H9 (cell line): ENCODE measurements at regions not wholly inside any gene's neighbourhood (a gene's known extent, or its start where the extent isn't known, plus 50 kb on each side); places are given as distances from the start of the nearest gene placed in this dataset.

ENCODE experiments used
- DNase-seq: peaks from one replicate; pipeline ENCODE4 v3.0.0-alpha.2; 2017
- H2AFZ ChIP-seq: one replicate; pipeline ENCODE4 v1.6.1; 2013; ENCODE audit warnings: mild to moderate bottlenecking, low read length, control low read depth, moderate library complexity
- H2AK5ac ChIP-seq: 2 replicates; pipeline ENCODE4 v1.6.1; 2013; ENCODE audit warnings: low read length, control low read depth, mixed read lengths; ENCODE audit not compliant: insufficient read length
- H2BK120ac ChIP-seq: one replicate; pipeline ENCODE4 v1.6.1; 2013; ENCODE audit warnings: low read depth, mild to moderate bottlenecking, low read length, control low read depth, inconsistent platforms; ENCODE audit not compliant: poor library complexity, severe bottlenecking
- H2BK12ac ChIP-seq: 2 replicates; pipeline ENCODE4 v1.6.1; 2013; ENCODE audit warnings: low read length, control low read depth, mixed read lengths, low read depth; ENCODE audit not compliant: insufficient read length
- H2BK15ac ChIP-seq: 2 replicates; pipeline ENCODE4 v1.6.1; 2013; ENCODE audit warnings: low read depth, low read length, control low read depth
- H2BK20ac ChIP-seq: one replicate; pipeline ENCODE4 v1.6.1; 2013; ENCODE audit warnings: low read depth, mild to moderate bottlenecking, low read length, control low read depth, inconsistent platforms; ENCODE audit not compliant: poor library complexity, severe bottlenecking
- H2BK5ac ChIP-seq: 2 replicates; pipeline ENCODE4 v1.6.1; 2013; ENCODE audit warnings: low read length, control low read depth, mixed read lengths; ENCODE audit not compliant: insufficient read length
- H3K14ac ChIP-seq: 2 replicates; pipeline ENCODE4 v1.6.1; 2013; ENCODE audit warnings: low read length, control low read depth; ENCODE audit not compliant: insufficient read depth
- H3K18ac ChIP-seq: 2 replicates; pipeline ENCODE4 v1.6.1; 2013; ENCODE audit warnings: low read depth, mild to moderate bottlenecking, mixed read lengths, low read length, control low read depth; ENCODE audit not compliant: insufficient read length
- H3K23ac ChIP-seq: 2 replicates; pipeline ENCODE4 v1.6.1; 2013; ENCODE audit warnings: low read length, control low read depth, mixed read lengths, low read depth; ENCODE audit not compliant: insufficient read length
- H3K23me2 ChIP-seq: 2 replicates; pipeline ENCODE4 v1.6.1; 2013; ENCODE audit warnings: low read depth, mild to moderate bottlenecking, mixed read lengths, low read length, control low read depth; ENCODE audit not compliant: insufficient read length, poor library complexity, severe bottlenecking
- H3K27ac ChIP-seq: 2 replicates; pipeline ENCODE4 v1.5.1; 2013; ENCODE audit warnings: low read length, control low read depth, mixed read lengths, low read depth; ENCODE audit not compliant: insufficient read length
- H3K27me3 ChIP-seq: 2 replicates; pipeline ENCODE4 v1.6.1; 2013; ENCODE audit warnings: low read length, control low read depth, inconsistent platforms; ENCODE audit not compliant: insufficient read depth
- H3K4ac ChIP-seq: 2 replicates; pipeline ENCODE4 v1.6.1; 2013; ENCODE audit warnings: low read depth, mild to moderate bottlenecking, control low read depth, inconsistent platforms, low read length, moderate library complexity
- H3K4me1 ChIP-seq: 2 replicates; pipeline ENCODE4 v1.6.1; 2013; ENCODE audit warnings: low read length, control low read depth, inconsistent platforms; ENCODE audit not compliant: insufficient read depth
- H3K4me2 ChIP-seq: 2 replicates; pipeline ENCODE4 v1.6.1; 2013; ENCODE audit warnings: low read length, control low read depth, mixed read lengths; ENCODE audit not compliant: insufficient read length, insufficient read depth
- H3K56ac ChIP-seq: 2 replicates; pipeline ENCODE4 v1.6.1; 2013; ENCODE audit warnings: low read depth, mild to moderate bottlenecking, mixed read lengths, low read length, control low read depth; ENCODE audit not compliant: insufficient read length
- H3K79me1 ChIP-seq: 2 replicates; pipeline ENCODE4 v1.6.1; 2013; ENCODE audit warnings: low read depth, mild to moderate bottlenecking, moderate library complexity, low read length, control low read depth, inconsistent platforms; ENCODE audit not compliant: insufficient read depth, poor library complexity, severe bottlenecking
- H3K79me2 ChIP-seq: 2 replicates; pipeline ENCODE4 v1.6.1; 2013; ENCODE audit warnings: low read length, control low read depth, inconsistent platforms; ENCODE audit not compliant: insufficient read depth
- H3K9ac ChIP-seq: 2 replicates; pipeline ENCODE4 v1.6.1; 2013; ENCODE audit warnings: low read length, control low read depth, mixed read lengths; ENCODE audit not compliant: insufficient read length; ENCODE audit errors: extremely low read depth
- H3K9me3 ChIP-seq: one replicate; pipeline ENCODE4 v1.6.1; 2013; ENCODE audit warnings: low read depth, low read length, inconsistent platforms; ENCODE audit not compliant: control insufficient read depth
- H3T11ph ChIP-seq: one replicate; pipeline ENCODE4 v1.6.1; 2013; ENCODE audit warnings: mild to moderate bottlenecking, low read length, control low read depth, inconsistent platforms
- H4K20me1 ChIP-seq: one replicate; pipeline ENCODE4 v1.6.1; 2013; ENCODE audit not compliant: control insufficient read depth, insufficient read length, insufficient read depth
- H4K5ac ChIP-seq: 2 replicates; pipeline ENCODE4 v1.6.1; 2013; ENCODE audit warnings: low read depth, mild to moderate bottlenecking, mixed read lengths, low read length, control low read depth; ENCODE audit not compliant: insufficient read length
- H4K8ac ChIP-seq: replicated peaks from 2 replicates; pipeline ENCODE4 v1.6.1; 2013; ENCODE audit warnings: low read length, control low read depth, mixed read lengths, low read depth; ENCODE audit not compliant: insufficient read length
- H4K91ac ChIP-seq: 2 replicates; pipeline ENCODE4 v1.6.1; 2013; ENCODE audit warnings: low read depth, mild to moderate bottlenecking, moderate library complexity, mixed read lengths, low read length, control low read depth; ENCODE audit not compliant: insufficient read length
- H3K27ac Mint-ChIP-seq, 3 experiments: 2 replicates in 2 of 3; 3 replicates in 1 of 3; pipeline ENCODE4 v1.8.0; 2020 to 2021; ENCODE audit warnings: mixed read lengths in 3 of 3, mild to moderate bottlenecking in 1 of 3, moderate library complexity in 1 of 3
- H3K27me3 Mint-ChIP-seq: 2 replicates; pipeline ENCODE4 v1.8.0; 2021; ENCODE audit warnings: low read depth, mild to moderate bottlenecking, moderate library complexity, mixed read lengths
- H3K36me3 Mint-ChIP-seq, 3 experiments: 2 replicates in 2 of 3; 3 replicates in 1 of 3; pipeline ENCODE4 v1.8.0; 2020 to 2021; ENCODE audit warnings: low read depth in 3 of 3, mixed read lengths in 3 of 3; ENCODE audit not compliant: insufficient read depth in 1 of 3
- H3K4me1 Mint-ChIP-seq, 2 experiments: 2 replicates each; pipeline ENCODE4 v1.8.0; 2020; ENCODE audit warnings: mixed read lengths in 2 of 2
- H3K4me3 Mint-ChIP-seq, 2 experiments: 2 replicates in 1 of 2; 3 replicates in 1 of 2; pipeline ENCODE4 v1.8.0; 2020 to 2021; ENCODE audit warnings: mild to moderate bottlenecking in 2 of 2, mixed read lengths in 2 of 2, moderate library complexity in 1 of 2
- H3K9me3 Mint-ChIP-seq, 2 experiments: 2 replicates in 1 of 2; 3 replicates in 1 of 2; pipeline ENCODE4 v1.8.0; 2020; ENCODE audit warnings: mild to moderate bottlenecking in 2 of 2, mixed read lengths in 2 of 2, moderate library complexity in 1 of 2
- WGBS: extraction: QIAGEN DNeasy Blood & Tissue Kit; methylation state at CpG from one replicate; pipeline ENCODE4 v1.1.7; 2013; ENCODE audit warnings: missing lambda C conversion rate, low lambda C conversion rate, mixed read lengths; ENCODE audit not compliant: insufficient read length; ENCODE audit errors: extremely low coverage; 5-methylcytosine and 5-hydroxymethylcytosine counted together
- TF ChIP-seq, protein P1 (sequence below): fragments of 200-600 bp; sonication (generic); conservative IDR thresholded peaks from 3 replicates; pipeline ENCODE4 v1.8.0; 2021; ENCODE audit warnings: antibody characterized with exemption, mild to moderate bottlenecking

GRCh38 chr22:22094921-22095320 lies 112.3 kb upstream of the TOP3B start:
- Histone ChIP-seq H2AK5ac (no peak overlapping the region), H3K27me3 (peaks cover 77% of the 10 kb centered on the region), H3K23me2 (no peaks in the 10 kb centered on the region), H4K8ac (no peak overlapping the region), H4K91ac (no peak overlapping the region), H3K4ac (no peak overlapping the region), H2BK15ac (no peak overlapping the region), H3K4me1 (no peaks in the 10 kb centered on the region), H3K14ac (no peak overlapping the region), H3K23ac (no peak overlapping the region), H3K4me2 (no peak overlapping the region), H3K27ac (no peak overlapping the region), H2BK5ac (no peak overlapping the region), H4K20me1 (no peaks in the 10 kb centered on the region), H3K79me1 (no peaks in the 10 kb centered on the region), H2BK12ac (no peak overlapping the region), H2BK20ac (no peak overlapping the region), H3K9me3 (no peaks in the 10 kb centered on the region), H3T11ph (no peak overlapping the region), H3K9ac (no peak overlapping the region), H3K56ac (no peak overlapping the region), H3K79me2 (no peaks in the 10 kb centered on the region), H4K5ac (no peak overlapping the region), H2AFZ (no peak overlapping the region), H2BK120ac (no peak overlapping the region), H3K18ac (no peak overlapping the region)
- Mint-ChIP-seq H3K9me3 (no peaks in the 10 kb centered on the region), H3K27me3 (peaks cover 100% of the 10 kb centered on the region), H3K4me3 (no peak overlapping the region), H3K36me3 (no peaks in the 10 kb centered on the region), H3K4me1 (no peaks in the 10 kb centered on the region), H3K27ac (no peak overlapping the region)
- WGBS: no CpG with 5 or more reads among the region's 5 CpGs
- DNase-seq: no peak
- TF ChIP-seq, protein P1, sequence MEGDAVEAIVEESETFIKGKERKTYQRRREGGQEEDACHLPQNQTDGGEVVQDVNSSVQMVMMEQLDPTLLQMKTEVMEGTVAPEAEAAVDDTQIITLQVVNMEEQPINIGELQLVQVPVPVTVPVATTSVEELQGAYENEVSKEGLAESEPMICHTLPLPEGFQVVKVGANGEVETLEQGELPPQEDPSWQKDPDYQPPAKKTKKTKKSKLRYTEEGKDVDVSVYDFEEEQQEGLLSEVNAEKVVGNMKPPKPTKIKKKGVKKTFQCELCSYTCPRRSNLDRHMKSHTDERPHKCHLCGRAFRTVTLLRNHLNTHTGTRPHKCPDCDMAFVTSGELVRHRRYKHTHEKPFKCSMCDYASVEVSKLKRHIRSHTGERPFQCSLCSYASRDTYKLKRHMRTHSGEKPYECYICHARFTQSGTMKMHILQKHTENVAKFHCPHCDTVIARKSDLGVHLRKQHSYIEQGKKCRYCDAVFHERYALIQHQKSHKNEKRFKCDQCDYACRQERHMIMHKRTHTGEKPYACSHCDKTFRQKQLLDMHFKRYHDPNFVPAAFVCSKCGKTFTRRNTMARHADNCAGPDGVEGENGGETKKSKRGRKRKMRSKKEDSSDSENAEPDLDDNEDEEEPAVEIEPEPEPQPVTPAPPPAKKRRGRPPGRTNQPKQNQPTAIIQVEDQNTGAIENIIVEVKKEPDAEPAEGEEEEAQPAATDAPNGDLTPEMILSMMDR: no peak
